Heart left ventricle (tissue), 16 donors: ENCODE measurements at regions not wholly inside any gene's neighbourhood (a gene's known extent, or its start where the extent isn't known, plus 50 kb on each side); places are given as distances from the start of the nearest gene placed in this dataset.

ENCODE experiments used
- ATAC-seq, 4 donors: fragments of 200-7000 bp; cut with Tn5 transposase; one replicate each; pipeline ENCODE4 v1.9.1; 2020 to 2022; ENCODE audit warnings: moderate library complexity in 4 of 4, mild to moderate bottlenecking in 3 of 4, moderate number of reproducible peaks in 1 of 4
- DNase-seq, 5 donors: peaks; one replicate each; pipeline ENCODE4 v3.0.0-alpha.2; 2020
- H3K27ac ChIP-seq, 12 donors: fragments of 200-600 bp; sonication (generic) in 4 of 12; one replicate each; pipeline versions ENCODE4 v1.5.0 to v1.8.0; 2016 to 2022; ENCODE audit warnings: mild to moderate bottlenecking in 2 of 12
- H3K27me3 ChIP-seq, 9 donors: fragments of 200-600 bp; sonication (generic) in 2 of 9; one replicate each; pipeline versions ENCODE4 v1.5.1 to v1.8.0; 2016 to 2022; ENCODE audit warnings: mild to moderate bottlenecking in 3 of 9
- H3K36me3 ChIP-seq, 9 donors: fragments of 200-600 bp; sonication (generic) in 2 of 9; one replicate each; pipeline versions ENCODE4 v1.5.0 to v1.8.0; 2018 to 2022; ENCODE audit warnings: mild to moderate bottlenecking in 2 of 9
- H3K4me1 ChIP-seq, 12 donors: fragments of 200-600 bp; sonication (generic) in 4 of 12; one replicate each; pipeline versions ENCODE4 v1.5.0 to v1.8.0; 2016 to 2022; ENCODE audit warnings: mild to moderate bottlenecking in 3 of 12
- H3K4me3 ChIP-seq, 12 donors: fragments of 200-600 bp; sonication (generic) in 4 of 12; one replicate each; pipeline versions ENCODE4 v1.5.0 to v1.8.0; 2017 to 2022; ENCODE audit warnings: mild to moderate bottlenecking in 9 of 12, moderate library complexity in 4 of 12
- H3K9me3 ChIP-seq, 12 donors: fragments of 200-600 bp; sonication (generic) in 4 of 12; one replicate each; pipeline versions ENCODE4 v1.5.0 to v1.8.0; 2016 to 2022; ENCODE audit warnings: mild to moderate bottlenecking in 1 of 12
- CTCF ChIP-seq, 12 donors: fragments of 200-600 bp; sonication (generic) in 4 of 12; IDR thresholded peaks; one replicate each; pipeline versions ENCODE4 v1.5.0 to v1.8.0; 2018 to 2022; ENCODE audit warnings: antibody characterized with exemption in 12 of 12, mild to moderate bottlenecking in 5 of 12
- POLR2A ChIP-seq, 2 donors: fragments of 450-650 bp; IDR thresholded peaks; one replicate each; pipeline ENCODE4 v1.6.1; 2017; ENCODE audit warnings: antibody characterized with exemption in 2 of 2, mild to moderate bottlenecking in 2 of 2, moderate library complexity in 2 of 2
- WGBS, 4 donors: extraction: QIAGEN DNeasy Blood & Tissue Kit in 2 of 4; methylation state at CpG; one replicate each; pipeline versions ENCODE4 v1.1.5 to v1.1.7; 2013 to 2018; 5-methylcytosine and 5-hydroxymethylcytosine counted together
- intact Hi-C, 10 donors: fragments of 100-400 bp; cut with DNase I; formaldehyde crosslinking; loops; one replicate each; pipeline versions ENCODE4 v1.11.1 to v1.14.2; 2022
- donor health status: ischemic (EF 13 %, LVEDD 7.1; RV severe dilation, severe dysfunction).
- donor health status: healthy with polysubstance abuse.
- donor health status: DM: no; HTN: yes; CAD: no.
- donor health status: DM: no; HTN: no; CAD: no.
- donor health status: ischemic (EF 25% LVEDD 6.9; RV normal size, moderate dysfunction).
- donor health status: ischemic (EF 25% LVEDD 5.7; RV mildly dilated, moderate dysfunction).
- donor health status: healthy.
- donor health status: DM: yes; HTN: yes; CAD: no.
- donor health status: ischemic (EF 35%, LVEDD 5.7; RV mildly dilated, moderate dysfunction).
- donor health status: nonischemic (EF 11% LVEDD 7.7; RV severe dilation, severe dysfunction).
- donor health status: DM: yes; HTN: yes; CAD: no.
- donor health status: PGD.
- donor health status: ischemic (EF 29% LVEDD 5.4; RV normal size, mild dysfunction).
- donor health status: nonischemic (EF 23%, LVEDD 6.1; RV moderate dilation, normal function).

- WGBS, 4 donors, result 69 to 85% (median 72%) methylated on average over 16 of the region's 16 CpGs
- peak overlapping the region in 2 of 12 donors; percentile 5 to 8 for H3K27ac ChIP-seq
- DNase-seq (no peak), ATAC-seq (peak in 2 of 4 donors; percentile 21 to 30)
- H3K36me3 ChIP-seq, result peaks cover 0 to 19% (median 0%) of the 10 kb centered on the region in 9 donors
- no peak for TF ChIP-seq POLR2A (IDR thresholded peaks at IDR 0.05)
- TF ChIP-seq CTCF (IDR thresholded peaks at IDR 0.05), result no peak
- H3K4me3 ChIP-seq, result no peak overlapping the region
- peaks cover 0 to 37% (median 6%) of the 10 kb centered on the region in 12 donors for H3K4me1 ChIP-seq
- peaks cover 0 to 14% (median 0%) of the 10 kb centered on the region in 12 donors for H3K9me3 ChIP-seq
- no peaks in the 10 kb centered on the region for H3K27me3 ChIP-seq
- intact Hi-C loops, result no loop called here
Measured at GRCh38 chr5:66426259-66427138, 169.7 kb upstream of the MAST4 start.

DNA sequence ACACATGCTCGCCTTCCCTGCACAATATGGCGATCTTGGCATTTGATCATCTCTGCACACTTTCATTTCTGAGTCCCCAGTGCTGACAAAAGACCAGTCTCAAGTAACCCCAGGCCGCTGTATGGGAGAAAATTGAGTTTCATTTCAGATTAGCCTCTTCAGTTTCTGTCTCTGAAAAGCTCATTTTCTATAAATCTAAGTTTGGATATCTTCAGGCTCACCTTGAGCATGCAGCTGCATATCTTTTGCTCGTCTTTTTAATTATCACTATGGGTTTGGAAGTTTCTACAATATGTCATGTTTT lies 169.1 kb upstream of the MAST4 start:
- Histone ChIP-seq H3K36me3 (peaks cover 0 to 21% (median 0%) of the 10 kb centered on the region in 9 donors), H3K9me3 (peaks cover 0 to 14% (median 0%) of the 10 kb centered on the region in 12 donors), H3K27me3 (no peaks in the 10 kb centered on the region), H3K4me1 (peaks cover 0 to 39% (median 6%) of the 10 kb centered on the region in 12 donors), H3K27ac (peak overlapping the region in 1 of 12 donors; percentile 5), H3K4me3 (no peak overlapping the region)
- intact Hi-C loops, result no loop called here
- WGBS, 4 donors, result 72 to 88% (median 80%) methylated on average over 4 of the region's 4 CpGs
- TF ChIP-seq CTCF (IDR thresholded peaks at IDR 0.05) (no peak), POLR2A (IDR thresholded peaks at IDR 0.05) (no peak)
- ATAC-seq (no peak), DNase-seq (no peak)

GRCh38 chr5:66436721-66437120 lies 159.5 kb upstream of the MAST4 start:
- 67 to 91% (median 68%) methylated on average over 3 of the region's 3 CpGs for WGBS, 4 donors
- peaks cover 0 to 10% (median 0%) of the 10 kb centered on the region in 12 donors for H3K9me3 ChIP-seq
- intact Hi-C loops, result loop anchor here in 8 of 10 donors (5.0 to 10.0 kb wide), 6 partner anchors 69 to 129 kb away; no protein-coding TSS in a partner anchor
- H3K4me3 ChIP-seq, result peak overlapping the region in 11 of 12 donors; percentile 2 to 61 (median 52)
- TF ChIP-seq CTCF (IDR thresholded peaks at IDR 0.05) (peak in 6 of 12 donors; percentile 8 to 42 (median 27)), POLR2A (IDR thresholded peaks at IDR 0.05) (no peak)
- H3K27me3 ChIP-seq, result no peaks in the 10 kb centered on the region
- H3K4me1 ChIP-seq, result peaks cover 0 to 10% (median 0%) of the 10 kb centered on the region in 12 donors
- peak overlapping the region in 10 of 12 donors; percentile 22 to 85 (median 73) for H3K27ac ChIP-seq
- DNase-seq (peak in 2 of 5 donors; percentile 37 to 45), ATAC-seq (peak; percentile 18 to 43 (median 32))
- H3K36me3 ChIP-seq, result peaks cover 0 to 4% (median 0%) of the 10 kb centered on the region in 9 donors

DNA sequence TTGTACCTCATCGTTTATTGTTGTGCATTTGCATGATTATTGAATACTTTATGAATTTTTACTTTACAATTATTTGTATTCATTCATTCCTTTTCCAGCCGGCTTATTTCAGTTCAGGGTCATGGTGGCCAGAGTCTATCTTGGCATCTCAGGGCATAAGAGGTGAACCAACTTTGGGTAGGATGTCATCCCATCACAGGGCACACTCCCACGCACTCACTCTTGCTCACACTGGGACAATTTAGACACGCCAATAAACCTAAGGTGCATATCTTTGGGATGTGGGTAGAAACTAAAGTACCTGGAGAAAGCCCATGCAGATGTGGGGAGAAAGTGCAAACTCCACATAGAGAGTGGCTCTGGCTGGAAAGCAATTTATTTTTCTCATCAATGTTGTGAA lies 158.1 kb upstream of the MAST4 start:
- Histone ChIP-seq H3K4me1 (peaks cover 0 to 17% (median 2%) of the 10 kb centered on the region in 12 donors), H3K27ac (peak overlapping the region in 9 of 12 donors; percentile 50 to 85 (median 79)), H3K4me3 (peak overlapping the region; percentile 27 to 61 (median 52)), H3K9me3 (no peaks in the 10 kb centered on the region), H3K27me3 (no peaks in the 10 kb centered on the region), H3K36me3 (no peaks in the 10 kb centered on the region)
- 52 to 88% (median 57%) methylated on average over 4 of the region's 4 CpGs for WGBS, 4 donors
- TF ChIP-seq POLR2A (IDR thresholded peaks at IDR 0.05) (no peak), CTCF (IDR thresholded peaks at IDR 0.05) (no peak)
- intact Hi-C loops, result loop anchor here in 8 of 10 donors (5.0 to 10.0 kb wide), 6 partner anchors 71 to 131 kb away; no protein-coding TSS in a partner anchor
- DNase-seq, result no peak
- ATAC-seq, result peak in 2 of 4 donors; percentile 28 to 34
